Mesenchymal stem cell (in vitro differentiated cells and primary cell): ENCODE measurements at regions not wholly inside any gene's neighbourhood (a gene's known extent, or its start where the extent isn't known, plus 50 kb on each side); places are given as distances from the start of the nearest gene placed in this dataset.

ENCODE experiments used
- DNase-seq: peaks from one replicate; pipeline ENCODE4 v3.0.0-alpha.2; 2013
- H2AFZ ChIP-seq: one replicate; pipeline ENCODE4 v1.6.1; 2013; ENCODE audit warnings: low read depth, mild to moderate bottlenecking, control low read depth, inconsistent platforms, low read length, moderate library complexity
- H2AK5ac ChIP-seq: 2 replicates; pipeline ENCODE4 v1.6.1; 2013; ENCODE audit warnings: low read length, moderate library complexity, mild to moderate bottlenecking, inconsistent platforms; ENCODE audit not compliant: severe bottlenecking
- H2BK120ac ChIP-seq: one replicate; pipeline ENCODE4 v1.6.1; 2013; ENCODE audit warnings: low read depth, mild to moderate bottlenecking, inconsistent platforms, low read length, moderate library complexity
- H2BK12ac ChIP-seq, 2 experiments: one replicate each; pipeline ENCODE4 v1.6.1; 2013; ENCODE audit warnings: inconsistent platforms in 2 of 2, low read length in 2 of 2, mild to moderate bottlenecking in 2 of 2, moderate library complexity in 2 of 2, control low read depth in 1 of 2
- H2BK15ac ChIP-seq: one replicate; pipeline ENCODE4 v1.6.1; 2013; ENCODE audit warnings: mild to moderate bottlenecking, low read depth, inconsistent platforms; ENCODE audit not compliant: poor library complexity, severe bottlenecking
- H2BK5ac ChIP-seq: 2 replicates; pipeline ENCODE4 v1.6.1; 2013; ENCODE audit warnings: low read depth, mild to moderate bottlenecking, low read length, control low read depth, inconsistent platforms; ENCODE audit not compliant: poor library complexity, severe bottlenecking
- H3K14ac ChIP-seq, 2 experiments: one replicate each; pipeline ENCODE4 v1.6.1; 2013; ENCODE audit warnings: inconsistent platforms in 2 of 2, low read length in 2 of 2, control low read depth in 1 of 2, mild to moderate bottlenecking in 1 of 2, moderate library complexity in 1 of 2
- H3K18ac ChIP-seq, 2 experiments: one replicate each; pipeline ENCODE4 v1.6.1; 2013; ENCODE audit warnings: inconsistent platforms in 2 of 2, low read length in 2 of 2, control low read depth in 1 of 2, low read depth in 1 of 2, mild to moderate bottlenecking in 1 of 2
- H3K23ac ChIP-seq, 2 experiments: one replicate each; pipeline ENCODE4 v1.6.1; 2013; ENCODE audit warnings: inconsistent platforms in 2 of 2, low read length in 2 of 2, mild to moderate bottlenecking in 2 of 2, moderate library complexity in 2 of 2, control low read depth in 1 of 2
- H3K27ac ChIP-seq: 2 replicates; pipeline ENCODE4 v1.5.1; 2013; ENCODE audit warnings: mild to moderate bottlenecking, moderate library complexity, low read length, control low read depth, inconsistent platforms; ENCODE audit not compliant: poor library complexity, severe bottlenecking
- H3K27me3 ChIP-seq, 2 experiments: 2 replicates each; pipeline versions ENCODE4 v1.6.1 to v1.7.0; 2013; ENCODE audit warnings: low read length in 2 of 2, mild to moderate bottlenecking in 2 of 2, moderate library complexity in 2 of 2, control low read depth in 1 of 2, inconsistent platforms in 1 of 2; ENCODE audit not compliant: control insufficient read depth in 1 of 2, insufficient read depth in 1 of 2
- H3K36me3 ChIP-seq, 2 experiments: 2 replicates each; pipeline versions ENCODE4 v1.6.1 to v1.7.0; 2013; ENCODE audit warnings: low read length in 2 of 2, control low read depth in 1 of 2, inconsistent platforms in 1 of 2, low read depth in 1 of 2, mild to moderate bottlenecking in 1 of 2; ENCODE audit not compliant: insufficient read depth in 2 of 2, control insufficient read depth in 1 of 2
- H3K4ac ChIP-seq, 2 experiments: one replicate each; pipeline ENCODE4 v1.6.1; 2013; ENCODE audit warnings: inconsistent platforms in 2 of 2, low read length in 2 of 2, mild to moderate bottlenecking in 2 of 2, moderate library complexity in 2 of 2, control low read depth in 1 of 2, low read depth in 1 of 2
- H3K4me1 ChIP-seq: 2 replicates; pipeline ENCODE4 v1.6.1; 2013; ENCODE audit warnings: low read depth, low read length, control low read depth; ENCODE audit not compliant: control insufficient read depth, insufficient read depth
- H3K4me2 ChIP-seq: 2 replicates; pipeline ENCODE4 v1.6.1; 2013; ENCODE audit warnings: low read length, mild to moderate bottlenecking, inconsistent platforms; ENCODE audit not compliant: poor library complexity, severe bottlenecking
- H3K4me3 ChIP-seq, 2 experiments: 2 replicates each; pipeline versions ENCODE4 v1.5.1 to v1.7.0; 2013; ENCODE audit warnings: low read length in 2 of 2, mild to moderate bottlenecking in 2 of 2, control low read depth in 1 of 2, low read depth in 1 of 2; ENCODE audit not compliant: insufficient read depth in 1 of 2
- H3K79me1 ChIP-seq: replicated peaks from 2 replicates; pipeline ENCODE4 v1.6.1; 2013; ENCODE audit warnings: mild to moderate bottlenecking, control low read depth, low read length, inconsistent platforms; ENCODE audit not compliant: poor library complexity, severe bottlenecking
- H3K9ac ChIP-seq: 2 replicates; pipeline ENCODE4 v1.7.0; 2013; ENCODE audit warnings: mild to moderate bottlenecking, low read length, moderate library complexity
- H3K9me3 ChIP-seq: 2 replicates; pipeline ENCODE4 v1.7.0; 2013; ENCODE audit warnings: mild to moderate bottlenecking, low read length; ENCODE audit not compliant: control insufficient read depth
- H4K8ac ChIP-seq: one replicate; pipeline ENCODE4 v1.6.1; 2013; ENCODE audit warnings: inconsistent platforms, mild to moderate bottlenecking, low read length, moderate library complexity
- H4K91ac ChIP-seq: one replicate; pipeline ENCODE4 v1.6.1; 2013; ENCODE audit warnings: mild to moderate bottlenecking, low read length, inconsistent platforms
- WGBS: methylation state at CpG from one replicate; pipeline ENCODE4 v1.1.7; 2013; ENCODE audit warnings: mixed read lengths; 5-methylcytosine and 5-hydroxymethylcytosine counted together

- Histone ChIP-seq H3K4me3 (no peak overlapping the region), H3K36me3 (no peaks in the 10 kb centered on the region), H3K4ac (no peak overlapping the region), H4K8ac (no peak overlapping the region), H2BK15ac (no peak overlapping the region), H2BK5ac (no peak overlapping the region), H3K9me3 (peaks cover 6% of the 10 kb centered on the region), H4K91ac (no peak overlapping the region), H3K4me1 (no peaks in the 10 kb centered on the region), H3K14ac (no peak overlapping the region), H2AK5ac (no peak overlapping the region), H2AFZ (no peak overlapping the region), H3K18ac (no peak overlapping the region), H3K27ac (no peak overlapping the region), H3K4me2 (no peak overlapping the region), H3K23ac (no peak overlapping the region), H2BK12ac (no peak overlapping the region), H3K9ac (no peak overlapping the region), H3K27me3 (no peaks in the 10 kb centered on the region), H3K79me1 (no peaks in the 10 kb centered on the region), H2BK120ac (no peak overlapping the region)
- no peak for DNase-seq
- WGBS = 69% methylated on average over 4 of the region's 4 CpGs
Measured at GRCh38 chr10:76736392-76736791, 901.2 kb downstream of the KCNMA1 start.

- WGBS = 100% methylated on average over 1 of the region's 2 CpGs
- no peak overlapping the region for H3K27ac ChIP-seq
Measured at GRCh38 chr10:76735866-76736265, 901.7 kb downstream of the KCNMA1 start.

GRCh38 chr10:76733441-76733936 is 904.1 kb downstream of the KCNMA1 start:
- Histone ChIP-seq H3K36me3 (no peaks in the 10 kb centered on the region), H4K91ac (no peak overlapping the region), H2AFZ (no peak overlapping the region), H2BK5ac (no peak overlapping the region), H3K27me3 (no peaks in the 10 kb centered on the region), H3K14ac (no peak overlapping the region), H3K4me2 (no peak overlapping the region), H3K4me3 (no peak overlapping the region), H4K8ac (no peak overlapping the region), H3K18ac (no peak overlapping the region), H2BK15ac (no peak overlapping the region), H2BK12ac (no peak overlapping the region), H3K27ac (no peak overlapping the region), H2BK120ac (no peak overlapping the region), H3K23ac (no peak overlapping the region), H2AK5ac (no peak overlapping the region), H3K9ac (no peak overlapping the region), H3K9me3 (peaks cover 14% of the 10 kb centered on the region), H3K79me1 (no peaks in the 10 kb centered on the region), H3K4ac (no peak overlapping the region), H3K4me1 (no peaks in the 10 kb centered on the region)
- 74% methylated on average over 4 of the region's 5 CpGs for WGBS
- DNase-seq = no peak

More at GRCh38 chr10:76735866-76736265, 901.7 kb downstream of the KCNMA1 start:
- no peak overlapping the region for H4K8ac ChIP-seq
- no peak overlapping the region for H3K4me3 ChIP-seq
- no peak overlapping the region for H3K14ac ChIP-seq
- no peaks in the 10 kb centered on the region for H3K36me3 ChIP-seq
- H3K9me3 ChIP-seq = peaks cover 11% of the 10 kb centered on the region
- no peak overlapping the region for H2AFZ ChIP-seq
- no peak overlapping the region for H3K18ac ChIP-seq
- H2BK15ac ChIP-seq = no peak overlapping the region
- no peak overlapping the region for H3K4me2 ChIP-seq
- H3K23ac ChIP-seq = no peak overlapping the region
- no peaks in the 10 kb centered on the region for H3K4me1 ChIP-seq
- H4K91ac ChIP-seq = no peak overlapping the region
- H2AK5ac ChIP-seq = no peak overlapping the region
- no peak overlapping the region for H2BK5ac ChIP-seq
- no peaks in the 10 kb centered on the region for H3K79me1 ChIP-seq
- H2BK12ac ChIP-seq = no peak overlapping the region
- H3K27me3 ChIP-seq = no peaks in the 10 kb centered on the region
- H3K9ac ChIP-seq = no peak overlapping the region
- no peak for DNase-seq
- H3K4ac ChIP-seq = no peak overlapping the region
- no peak overlapping the region for H2BK120ac ChIP-seq

DNA sequence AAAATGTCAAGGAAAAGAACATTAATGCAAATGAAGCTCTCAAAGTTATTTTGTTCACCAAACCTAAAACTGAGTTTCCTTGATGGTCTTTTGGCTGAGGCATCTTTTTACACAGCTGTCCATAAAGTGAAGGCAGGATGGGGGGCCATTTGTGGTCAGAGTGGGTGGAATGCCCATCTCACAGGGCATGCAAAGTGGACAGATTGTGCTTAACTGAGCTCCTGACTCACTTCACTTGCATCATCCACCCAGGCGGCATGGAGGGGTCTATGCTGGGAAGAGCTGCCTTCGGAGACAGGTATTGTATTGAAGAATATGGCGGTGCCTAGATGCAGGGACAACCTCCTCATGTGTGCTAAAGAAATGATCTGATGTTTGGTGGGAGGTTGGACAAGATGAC is 905.3 kb downstream of the KCNMA1 start:
- Histone ChIP-seq H4K8ac (no peak overlapping the region), H2BK5ac (no peak overlapping the region), H4K91ac (no peak overlapping the region), H2AK5ac (no peak overlapping the region), H3K36me3 (no peaks in the 10 kb centered on the region), H3K4me1 (no peaks in the 10 kb centered on the region), H3K79me1 (no peaks in the 10 kb centered on the region), H2BK12ac (no peak overlapping the region), H3K14ac (no peak overlapping the region), H3K4me3 (no peak overlapping the region), H3K27me3 (no peaks in the 10 kb centered on the region), H3K23ac (no peak overlapping the region), H2BK15ac (no peak overlapping the region), H2AFZ (no peak overlapping the region), H3K27ac (no peak overlapping the region), H3K9ac (no peak overlapping the region), H3K18ac (no peak overlapping the region), H3K9me3 (peaks cover 14% of the 10 kb centered on the region), H2BK120ac (no peak overlapping the region), H3K4me2 (no peak overlapping the region), H3K4ac (no peak overlapping the region)
- no peak for DNase-seq
- 88% methylated on average over 3 of the region's 3 CpGs for WGBS
